ENCODE measurements at regions not wholly inside any gene's neighbourhood (a gene's known extent, or its start where the extent isn't known, plus 50 kb on each side); places are given as distances from the start of the nearest gene placed in this dataset.

GRCh38 chr3:193798051-193798450, 205.0 kb downstream of the OPA1 start:
- TF ChIP-seq, protein P1, sequence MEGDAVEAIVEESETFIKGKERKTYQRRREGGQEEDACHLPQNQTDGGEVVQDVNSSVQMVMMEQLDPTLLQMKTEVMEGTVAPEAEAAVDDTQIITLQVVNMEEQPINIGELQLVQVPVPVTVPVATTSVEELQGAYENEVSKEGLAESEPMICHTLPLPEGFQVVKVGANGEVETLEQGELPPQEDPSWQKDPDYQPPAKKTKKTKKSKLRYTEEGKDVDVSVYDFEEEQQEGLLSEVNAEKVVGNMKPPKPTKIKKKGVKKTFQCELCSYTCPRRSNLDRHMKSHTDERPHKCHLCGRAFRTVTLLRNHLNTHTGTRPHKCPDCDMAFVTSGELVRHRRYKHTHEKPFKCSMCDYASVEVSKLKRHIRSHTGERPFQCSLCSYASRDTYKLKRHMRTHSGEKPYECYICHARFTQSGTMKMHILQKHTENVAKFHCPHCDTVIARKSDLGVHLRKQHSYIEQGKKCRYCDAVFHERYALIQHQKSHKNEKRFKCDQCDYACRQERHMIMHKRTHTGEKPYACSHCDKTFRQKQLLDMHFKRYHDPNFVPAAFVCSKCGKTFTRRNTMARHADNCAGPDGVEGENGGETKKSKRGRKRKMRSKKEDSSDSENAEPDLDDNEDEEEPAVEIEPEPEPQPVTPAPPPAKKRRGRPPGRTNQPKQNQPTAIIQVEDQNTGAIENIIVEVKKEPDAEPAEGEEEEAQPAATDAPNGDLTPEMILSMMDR (IDR thresholded peaks at IDR 0.05; ENCODE audit: low read depth, low read length, poor library complexity, severe bottlenecking) = no peak
- TF ChIP-seq EZH2phosphoT487 (IDR thresholded peaks at IDR 0.05; ENCODE audit: borderline replicate concordance, low read length) = no peak
